Stimulated activated CD8-positive, alpha-beta memory T cell treated with anti-CD3 and anti-CD28 coated beads, Interleukin-4, amount 100 ng/mL, for 4 hours (primary cell): ENCODE measurements at regions not wholly inside any gene's neighbourhood (a gene's known extent, or its start where the extent isn't known, plus 50 kb on each side); places are given as distances from the start of the nearest gene placed in this dataset.

Experiments used
- DNase-seq, 2 donors: peaks; one replicate each; pipeline ENCODE4 v3.0.0-alpha.2; 2020; ENCODE audit warnings: low read depth in 2 of 2, low spot score in 1 of 2

- DNase-seq: no peak
Measured at GRCh38 chr18:24930971-24931370, 421.0 kb downstream of the ZNF521 start.

- DNase-seq: no peak
Measured at GRCh38 chr18:24933345-24933744, 418.6 kb downstream of the ZNF521 start.

- no peak for DNase-seq
Measured at GRCh38 chr18:24934258-24934932, 417.6 kb downstream of the ZNF521 start.

- no peak for DNase-seq
Measured at GRCh38 chr18:24935008-24935407, 417.0 kb downstream of the ZNF521 start.

- no peak for DNase-seq
Measured at GRCh38 chr18:24935896-24936295, 416.1 kb downstream of the ZNF521 start.

- no peak for DNase-seq
Measured at GRCh38 chr18:24936691-24937090, 415.3 kb downstream of the ZNF521 start.

- no peak for DNase-seq
Measured at GRCh38 chr18:24937639-24938275, 414.2 kb downstream of the ZNF521 start.

GRCh38 chr18:24940416-24940815 lies 411.6 kb downstream of the ZNF521 start:
- no peak for DNase-seq

- no peak for DNase-seq
Measured at GRCh38 chr18:24941174-24941951, 410.6 kb downstream of the ZNF521 start.

- DNase-seq: no peak
Measured at GRCh38 chr18:24942144-24942543, 409.8 kb downstream of the ZNF521 start.

GRCh38 chr18:24947521-24948305 lies 404.3 kb downstream of the ZNF521 start:
- no peak for DNase-seq

- no peak for DNase-seq
Measured at GRCh38 chr18:24949908-24950307, 402.1 kb downstream of the ZNF521 start.

- DNase-seq: no peak
Measured at GRCh38 chr18:24954341-24954740, 397.6 kb downstream of the ZNF521 start.

- no peak for DNase-seq
Measured at GRCh38 chr18:24958001-24958400, 394.0 kb downstream of the ZNF521 start.

- no peak for DNase-seq
Measured at GRCh38 chr18:24959051-24959476, 392.9 kb downstream of the ZNF521 start.

- no peak for DNase-seq
Measured at GRCh38 chr18:24964216-24964615, 387.8 kb downstream of the ZNF521 start.

- DNase-seq: no peak
Measured at GRCh38 chr18:24968238-24968775, 383.7 kb downstream of the ZNF521 start.

GRCh38 chr18:24972577-24972976 lies 379.4 kb downstream of the ZNF521 start:
- DNase-seq: no peak

- DNase-seq: no peak
Measured at GRCh38 chr18:24974431-24974830, 377.5 kb downstream of the ZNF521 start.

GRCh38 chr18:24975496-24976372 lies 376.2 kb downstream of the ZNF521 start:
- no peak for DNase-seq
